PFSK-1 (cell line): ENCODE measurements at regions not wholly inside any gene's neighbourhood (a gene's known extent, or its start where the extent isn't known, plus 50 kb on each side); places are given as distances from the start of the nearest gene placed in this dataset.

ENCODE experiments used
- POLR2AphosphoS5 ChIP-seq: IDR thresholded peaks from 2 replicates; pipeline ENCODE4 v1.6.1; 2012; ENCODE audit warnings: low read depth, mild to moderate bottlenecking, control low read depth, low read length, moderate library complexity
- SIN3A ChIP-seq: IDR thresholded peaks from 2 replicates; pipeline ENCODE4 v1.6.1; 2012; ENCODE audit warnings: mild to moderate bottlenecking, low read length, moderate library complexity, borderline replicate concordance; ENCODE audit not compliant: insufficient read depth

- TF ChIP-seq SIN3A (no peak), POLR2AphosphoS5 (no peak)
Observed at GRCh38 chr7:4439444-4439843, 242.7 kb upstream of the FOXK1 start.
